Fibroblast of lung (primary cell): ENCODE measurements at regions not wholly inside any gene's neighbourhood (a gene's known extent, or its start where the extent isn't known, plus 50 kb on each side); places are given as distances from the start of the nearest gene placed in this dataset.
"Not testable (repeated sequence)": the region's sequence is repeated elsewhere in the genome, so short reads cannot be mapped to it uniquely, and the experiment has no call there.

ENCODE experiments used
- DNase-seq, 2 donors: peaks; one replicate each; pipeline versions ENCODE4 v3.0.0 to v3.0.0-alpha.2; 2010; ENCODE audit warnings: low read depth in 2 of 2
- H2AFZ ChIP-seq: 2 replicates; pipeline ENCODE4 v1.5.1; 2012; ENCODE audit warnings: low read length, control low read depth, inconsistent platforms
- H3K27ac ChIP-seq: 2 replicates; pipeline ENCODE4 v1.5.1; 2011; ENCODE audit warnings: low read length, control low read depth; ENCODE audit not compliant: insufficient read depth
- H3K27me3 ChIP-seq: 2 replicates; pipeline ENCODE4 v1.5.1; 2011; ENCODE audit warnings: mild to moderate bottlenecking, low read length; ENCODE audit not compliant: control insufficient read depth, insufficient read depth
- H3K36me3 ChIP-seq: 2 replicates; pipeline ENCODE4 v1.5.1; 2011; ENCODE audit warnings: low read length; ENCODE audit not compliant: control insufficient read depth, insufficient read depth
- H3K4me1 ChIP-seq: 2 replicates; pipeline ENCODE4 v1.5.1; 2011; ENCODE audit warnings: low read length; ENCODE audit not compliant: control insufficient read depth, insufficient read depth; ENCODE audit errors: extremely low read depth
- H3K4me2 ChIP-seq: 2 replicates; pipeline ENCODE4 v1.5.1; 2011; ENCODE audit warnings: low read length, control low read depth; ENCODE audit not compliant: insufficient read depth; ENCODE audit errors: extremely low read depth
- H3K4me3 ChIP-seq, 4 experiments: fragments of 200-600 bp in 1 of 4; sonication (generic) in 1 of 4; replicated peaks in 1 of 4; 2 replicates each; pipeline ENCODE4 v1.5.1; 2011 to 2016; ENCODE audit warnings: low read length in 4 of 4, low read depth in 3 of 4, mild to moderate bottlenecking in 3 of 4, control low read depth in 2 of 4, inconsistent platforms in 1 of 4, mixed read lengths in 1 of 4; ENCODE audit not compliant: insufficient read depth in 1 of 4; ENCODE audit errors: control extremely low read depth in 1 of 4
- H3K79me2 ChIP-seq: 2 replicates; pipeline ENCODE4 v1.5.1; 2012; ENCODE audit warnings: mild to moderate bottlenecking, low read length, inconsistent platforms; ENCODE audit not compliant: control insufficient read depth, insufficient read depth
- H3K9ac ChIP-seq: 2 replicates; pipeline ENCODE4 v1.5.1; 2011; ENCODE audit warnings: mild to moderate bottlenecking, low read length, control low read depth; ENCODE audit not compliant: insufficient read depth
- H3K9me3 ChIP-seq: 2 replicates; pipeline ENCODE4 v1.5.1; 2012; ENCODE audit warnings: low read depth, low read length; ENCODE audit not compliant: control insufficient read depth, insufficient read depth
- H4K20me1 ChIP-seq: 2 replicates; pipeline ENCODE4 v1.5.1; 2011; ENCODE audit warnings: low read length; ENCODE audit not compliant: control insufficient read depth, insufficient read depth; ENCODE audit errors: extremely low read depth
- CTCF ChIP-seq, 2 donors: IDR thresholded peaks in 1 of 2; conservative IDR thresholded peaks in 1 of 2; 1 replicate in 1 of 2; 2 replicates in 1 of 2; pipeline ENCODE4 v1.5.1; 2011 to 2012; ENCODE audit warnings: low read length in 2 of 2, control low read depth in 1 of 2, inconsistent platforms in 1 of 2, low read depth in 1 of 2, mild to moderate bottlenecking in 1 of 2
- EZH2 ChIP-seq: IDR thresholded peaks from 2 replicates; pipeline ENCODE4 v1.5.1; 2012; ENCODE audit warnings: low read length, control low read depth, mild to moderate bottlenecking; ENCODE audit errors: missing control alignments

GRCh38 chr1:98288494-98288893 lies 367.7 kb upstream of the DPYD start:
- no peaks in the 10 kb centered on the region for H3K36me3 ChIP-seq
- H3K4me3 ChIP-seq = no peak overlapping the region
- no peaks in the 10 kb centered on the region for H4K20me1 ChIP-seq
- no peaks in the 10 kb centered on the region for H3K27me3 ChIP-seq
- no peak overlapping the region for H3K27ac ChIP-seq
- no peaks in the 10 kb centered on the region for H3K79me2 ChIP-seq
- no peaks in the 10 kb centered on the region for H3K4me1 ChIP-seq
- DNase-seq = no peak
- no peak overlapping the region for H2AFZ ChIP-seq
- H3K9ac ChIP-seq = no peak overlapping the region
- H3K4me2 ChIP-seq = no peak overlapping the region
- no peaks in the 10 kb centered on the region for H3K9me3 ChIP-seq
- no peak for TF ChIP-seq CTCF (conservative IDR thresholded peaks at IDR 0.05 in 1 of 2, IDR thresholded peaks at IDR 0.05 in 1 of 2; ENCODE audit: low read depth in 1 of 2, low read length in 2 of 2)
- no peak for TF ChIP-seq EZH2

- H3K4me1 ChIP-seq = no peaks in the 10 kb centered on the region
- no peak overlapping the region for H3K4me2 ChIP-seq
- H3K36me3 ChIP-seq = no peaks in the 10 kb centered on the region
- no peak overlapping the region for H2AFZ ChIP-seq
- no peaks in the 10 kb centered on the region for H4K20me1 ChIP-seq
- H3K9ac ChIP-seq = no peak overlapping the region
- no peak overlapping the region for H3K4me3 ChIP-seq
- H3K9me3 ChIP-seq = no peaks in the 10 kb centered on the region
- TF ChIP-seq CTCF (conservative IDR thresholded peaks at IDR 0.05 in 1 of 2, IDR thresholded peaks at IDR 0.05 in 1 of 2; ENCODE audit: low read depth in 1 of 2, low read length in 2 of 2) (no peak), EZH2 (no peak)
- H3K79me2 ChIP-seq = no peaks in the 10 kb centered on the region
- H3K27me3 ChIP-seq = no peaks in the 10 kb centered on the region
- no peak for DNase-seq
- no peak overlapping the region for H3K27ac ChIP-seq
Observed at GRCh38 chr1:98287626-98288025, 366.8 kb upstream of the DPYD start.

DNA sequence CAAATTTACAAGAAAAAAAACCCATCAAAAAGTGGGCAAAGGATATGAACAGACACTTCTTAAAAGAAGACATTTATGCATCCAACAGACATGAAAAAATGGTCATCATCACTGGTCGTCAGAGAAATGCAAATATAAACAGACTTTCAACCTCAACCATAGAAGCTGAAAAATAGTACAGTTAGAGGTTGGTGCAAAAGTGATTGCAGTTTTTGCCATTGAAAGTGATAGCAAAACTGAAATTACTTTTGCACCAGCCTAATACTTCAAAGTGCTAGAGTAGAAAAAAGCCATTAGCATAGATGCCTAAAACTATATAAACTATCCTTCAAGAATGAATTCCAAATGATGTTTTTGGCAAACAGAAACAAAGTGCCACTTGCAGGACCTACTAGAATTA lies 365.8 kb upstream of the DPYD start:
- H4K20me1 ChIP-seq = no peaks in the 10 kb centered on the region
- no peak overlapping the region for H3K4me2 ChIP-seq
- H3K36me3 ChIP-seq = no peaks in the 10 kb centered on the region
- no peak overlapping the region for H2AFZ ChIP-seq
- H3K4me1 ChIP-seq = no peaks in the 10 kb centered on the region
- H3K9me3 ChIP-seq = no peaks in the 10 kb centered on the region
- H3K27ac ChIP-seq = no peak overlapping the region
- no peak for TF ChIP-seq CTCF (conservative IDR thresholded peaks at IDR 0.05 in 1 of 2, IDR thresholded peaks at IDR 0.05 in 1 of 2; ENCODE audit: low read depth in 1 of 2, low read length in 2 of 2)
- TF ChIP-seq EZH2 = no peak
- H3K79me2 ChIP-seq = no peaks in the 10 kb centered on the region
- H3K9ac ChIP-seq = no peak overlapping the region
- DNase-seq = no peak
- no peak overlapping the region for H3K4me3 ChIP-seq
- H3K27me3 ChIP-seq = no peaks in the 10 kb centered on the region

GRCh38 chr1:98285286-98285685 lies 364.5 kb upstream of the DPYD start:
- not testable (repeated sequence) for H3K27ac ChIP-seq, H3K4me2 ChIP-seq, H4K20me1 ChIP-seq, H3K9ac ChIP-seq, H3K9me3 ChIP-seq, H2AFZ ChIP-seq, H3K27me3 ChIP-seq, H3K4me1 ChIP-seq, H3K79me2 ChIP-seq, DNase-seq, H3K4me3 ChIP-seq, H3K36me3 ChIP-seq
